HG03469 (cell line): ENCODE measurements at regions not wholly inside any gene's neighbourhood (a gene's known extent, or its start where the extent isn't known, plus 50 kb on each side); places are given as distances from the start of the nearest gene placed in this dataset.
"Not testable (repeated sequence)": the region's sequence is repeated elsewhere in the genome, so short reads cannot be mapped to it uniquely, and the experiment has no call there.

ENCODE experiments used
- ATAC-seq: cut with Tn5 transposase; IDR thresholded peaks from one replicate; pipeline ENCODE4 v1.9.1; 2021; ENCODE audit warnings: mild to moderate bottlenecking, moderate library complexity, moderate number of reproducible peaks; ENCODE audit not compliant: unreplicated experiment

DNA sequence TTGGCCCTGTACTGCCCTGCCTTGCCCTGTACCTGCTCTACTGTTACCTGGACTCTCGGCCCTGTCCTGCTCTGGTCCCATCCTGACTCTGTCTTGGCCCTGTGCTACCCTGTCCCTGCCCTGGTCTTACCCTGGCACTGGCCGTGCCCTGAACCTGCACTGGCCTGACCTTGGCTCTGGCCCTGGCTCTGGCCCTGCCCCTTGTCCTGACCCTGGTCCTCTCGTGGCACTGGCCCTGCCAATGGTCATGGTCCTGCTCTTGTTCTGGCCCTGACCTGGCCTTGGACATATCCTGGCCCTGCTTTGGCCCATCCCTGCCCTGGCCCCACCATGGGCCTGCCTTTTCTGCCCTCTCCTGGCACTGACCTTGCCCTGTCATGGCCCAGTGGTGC, 251.3 kb downstream of the TP53TG3F start:
- ATAC-seq: not testable (repeated sequence)

DNA sequence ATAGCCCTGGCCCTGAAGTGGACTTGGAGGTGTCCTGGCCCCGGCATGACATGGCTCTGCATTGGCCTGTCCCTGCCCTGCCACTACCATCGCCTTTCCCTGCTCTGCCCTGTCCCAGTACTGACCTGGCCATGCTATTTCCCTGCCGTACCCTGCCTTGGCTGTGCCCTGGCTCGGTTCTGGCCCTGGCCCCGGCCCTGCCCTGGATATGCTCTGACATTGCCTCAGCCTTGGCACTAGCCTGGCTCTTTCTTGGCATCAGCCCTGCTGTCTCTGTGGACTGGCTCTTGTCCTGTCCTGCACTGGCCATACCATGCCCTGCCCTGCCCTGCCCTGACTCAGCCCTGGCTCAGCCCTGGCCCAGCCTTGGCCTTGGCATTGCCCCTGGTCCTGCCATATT, 252.2 kb downstream of the TP53TG3F start:
- not testable (repeated sequence) for ATAC-seq

DNA sequence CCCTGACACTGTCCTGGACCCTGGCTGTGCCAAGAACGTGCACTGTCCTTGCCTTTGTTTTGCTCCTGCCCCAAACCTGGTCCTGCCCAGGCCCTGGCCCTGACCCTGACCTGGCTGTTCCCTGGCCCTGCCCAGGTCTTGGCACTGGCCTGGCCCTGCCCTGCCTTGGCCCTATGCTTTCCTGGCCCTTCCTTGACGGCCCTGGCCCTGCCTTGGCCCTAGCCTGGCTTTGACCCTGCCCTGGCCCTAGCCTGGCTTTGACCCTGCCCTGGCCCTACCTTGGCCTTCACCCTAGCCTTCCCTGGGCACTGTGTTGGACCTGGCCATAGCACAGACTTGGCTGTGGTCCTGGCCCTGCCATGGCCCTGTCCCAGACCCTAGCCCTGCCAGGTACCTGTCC, 252.9 kb downstream of the TP53TG3F start:
- not testable (repeated sequence) for ATAC-seq

DNA sequence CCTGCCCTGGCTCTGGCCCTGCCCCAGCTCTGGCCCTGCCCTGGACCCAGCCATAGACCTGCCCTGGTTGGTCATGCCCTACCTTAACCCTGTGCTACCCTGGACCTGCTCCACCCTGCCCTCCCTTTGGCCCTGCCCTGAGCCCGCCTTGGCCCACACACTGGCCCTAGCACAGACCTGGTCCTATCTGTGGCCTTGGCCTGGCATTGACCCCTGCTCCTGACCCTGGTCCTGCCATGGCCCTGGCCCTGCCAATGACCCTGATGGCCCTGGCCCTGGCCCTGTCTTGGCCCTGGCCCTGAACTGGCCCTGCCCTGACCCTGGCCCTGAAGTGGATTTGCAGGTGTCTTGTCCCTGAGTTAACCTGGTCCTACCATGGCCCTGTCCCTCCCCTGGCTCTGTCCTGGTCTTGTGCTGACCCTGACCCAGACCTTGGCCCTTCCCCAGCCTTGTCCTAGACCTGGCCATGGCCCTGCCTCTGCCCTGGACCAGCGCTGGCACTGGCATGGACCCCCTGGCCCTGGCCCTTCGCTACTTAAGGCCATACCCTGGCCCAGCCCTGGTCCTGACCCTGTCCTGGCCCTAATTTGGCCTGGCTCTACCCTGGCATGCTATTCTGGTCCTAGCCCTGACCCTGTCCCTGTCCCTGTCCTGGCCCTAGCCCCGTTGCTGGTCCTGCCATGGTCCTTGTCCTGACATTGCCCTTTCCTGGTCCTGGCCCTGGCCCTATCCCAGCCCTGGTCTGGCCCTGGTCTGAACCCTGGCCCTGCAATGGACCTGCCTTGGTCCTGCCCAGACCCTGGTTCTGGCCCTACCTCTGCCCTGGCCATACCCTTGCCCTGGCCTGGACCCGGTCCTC, 253.7 kb downstream of the TP53TG3F start:
- not testable (repeated sequence) for ATAC-seq

DNA sequence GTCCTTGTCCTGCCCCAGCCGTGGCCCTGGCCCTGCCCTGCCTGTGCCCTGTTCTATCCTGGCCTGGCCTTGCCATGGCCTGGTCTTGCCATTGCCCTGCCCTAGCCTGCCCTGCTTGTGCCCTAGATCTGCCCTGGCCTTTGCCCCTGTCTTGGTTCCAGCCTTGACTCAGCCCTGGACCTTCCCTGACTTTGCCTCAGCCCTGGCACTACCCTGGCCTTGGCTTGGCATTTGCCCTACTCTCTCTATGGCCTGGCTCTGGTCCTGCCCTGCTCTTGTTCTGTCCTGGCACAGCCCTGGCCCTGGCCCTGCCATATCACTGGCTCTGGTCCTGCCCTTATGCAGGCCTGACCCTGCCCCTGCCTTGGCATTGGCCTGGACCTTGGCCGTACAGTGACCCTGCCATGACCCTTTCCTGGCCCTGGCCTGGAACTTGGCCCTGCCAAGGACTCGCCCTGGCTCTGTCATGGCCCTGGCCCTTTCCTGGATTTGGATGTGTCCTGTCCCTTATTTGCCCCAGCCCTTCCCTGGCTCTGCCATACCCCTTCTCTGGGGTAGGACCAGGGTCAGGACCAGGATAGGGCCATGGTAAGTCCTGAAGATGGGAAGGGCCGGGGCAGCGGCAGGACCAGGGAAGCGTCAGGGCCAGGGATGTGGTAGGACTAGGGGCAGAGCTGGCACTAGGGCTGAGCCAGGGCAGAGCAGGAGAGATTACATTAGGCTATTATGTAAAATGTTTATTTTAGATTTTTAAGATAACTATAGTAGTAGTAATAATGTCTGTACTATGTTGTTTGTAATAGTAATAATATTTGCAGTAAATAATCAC, 254.5 kb downstream of the TP53TG3F start:
- not testable (repeated sequence) for ATAC-seq

DNA sequence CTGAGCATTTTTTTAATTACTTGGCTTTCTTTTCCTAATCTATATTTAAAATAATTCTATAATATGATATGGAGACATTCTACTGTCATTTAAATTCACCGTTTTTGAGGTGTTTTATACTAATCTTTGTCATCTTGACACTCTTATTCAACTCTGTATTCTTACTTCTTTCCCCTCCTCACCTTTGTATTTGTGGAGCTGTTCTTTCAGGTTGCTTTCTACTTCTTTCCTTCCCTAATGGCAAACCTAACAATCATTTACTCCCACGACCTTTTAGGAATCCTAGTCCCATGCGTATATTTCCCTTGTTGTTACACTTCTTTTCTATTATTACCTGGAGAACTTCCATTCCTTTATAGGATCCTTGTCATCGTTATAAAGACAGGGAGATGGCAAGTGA, 271.8 kb downstream of the TP53TG3F start:
- ATAC-seq: not testable (repeated sequence)

DNA sequence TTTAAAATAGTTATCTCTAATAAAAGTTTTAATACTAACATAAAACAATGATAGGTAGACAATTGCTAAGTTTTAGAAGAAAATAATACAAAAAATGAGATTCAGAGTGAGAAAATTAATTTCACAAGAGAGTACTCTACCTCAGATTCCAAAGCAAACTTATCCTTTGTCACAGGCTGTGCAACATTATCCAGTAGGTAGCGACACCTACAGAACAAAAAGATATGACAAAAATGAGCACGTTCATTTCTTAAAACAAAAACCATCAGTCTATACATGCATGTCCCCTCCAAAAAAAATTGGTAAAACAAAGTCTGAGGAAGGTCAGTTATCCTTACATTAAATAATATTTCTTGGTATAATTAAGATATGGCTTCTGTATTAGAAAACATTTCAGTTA, 275.2 kb downstream of the TP53TG3F start:
- ATAC-seq: not testable (repeated sequence)

DNA sequence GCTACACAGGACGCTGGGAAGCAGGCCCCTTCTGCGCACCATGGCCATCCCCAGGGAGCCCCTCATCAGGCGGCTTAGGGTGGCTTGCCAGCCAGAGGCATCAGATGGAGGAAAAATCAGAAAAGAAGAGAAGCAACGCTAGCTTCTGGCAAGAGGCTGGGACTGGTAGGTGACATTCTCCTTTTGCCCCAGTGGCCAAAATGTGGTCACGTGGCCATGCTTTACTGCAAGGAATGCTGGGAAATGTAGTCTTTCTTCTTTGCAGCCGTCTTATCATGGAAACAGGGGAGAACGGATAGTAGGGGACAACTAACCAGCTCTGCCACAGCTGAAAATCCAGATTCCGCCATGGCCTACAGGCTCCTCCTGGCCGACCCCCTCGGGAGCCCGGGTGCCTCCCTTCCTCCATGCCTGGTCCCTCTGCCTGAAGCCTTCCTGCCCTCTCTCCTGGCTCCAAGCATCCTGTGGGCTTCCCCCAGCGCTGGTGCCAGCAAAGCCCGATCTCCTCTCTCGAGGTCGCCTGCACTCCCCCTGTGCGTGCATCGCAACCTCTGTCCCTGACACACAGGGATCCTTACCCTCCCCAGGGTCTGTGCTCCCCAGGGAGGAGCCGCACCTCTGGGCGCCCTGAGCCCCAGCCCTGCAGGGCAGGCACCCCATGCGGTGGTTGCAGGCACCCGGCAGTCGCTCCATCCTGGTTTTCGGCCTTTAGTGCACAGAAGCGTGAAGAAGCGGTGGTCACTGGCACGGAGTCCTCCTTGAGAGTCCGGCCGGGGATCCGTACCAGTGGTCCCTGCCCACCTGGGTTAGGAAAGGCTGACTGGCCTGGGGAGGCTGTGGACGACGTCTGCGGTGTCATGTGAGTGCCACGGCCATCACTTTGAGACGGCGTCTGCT, 307.7 kb downstream of the TP53TG3F start:
- not testable (repeated sequence) for ATAC-seq

DNA sequence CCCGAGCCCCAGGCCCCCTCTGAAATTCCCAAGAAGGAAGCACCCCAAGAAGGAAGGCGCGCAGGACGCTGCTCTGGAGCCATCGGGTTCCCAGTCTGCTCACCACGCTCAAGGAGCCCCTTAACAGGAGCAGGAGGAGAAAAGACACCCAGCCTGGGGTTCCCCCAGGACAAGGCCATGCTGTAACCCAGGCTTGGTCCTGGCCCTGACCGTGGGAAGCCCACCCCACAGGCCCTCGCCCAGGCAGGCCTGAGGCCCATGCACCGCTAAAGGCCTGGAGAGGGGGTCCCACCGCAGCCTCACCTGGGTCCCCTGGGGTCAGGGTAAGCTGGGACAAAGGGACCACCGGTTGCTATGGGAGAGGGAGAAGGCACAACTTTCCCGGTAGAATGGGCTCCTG, 309.3 kb downstream of the TP53TG3F start:
- not testable (repeated sequence) for ATAC-seq

DNA sequence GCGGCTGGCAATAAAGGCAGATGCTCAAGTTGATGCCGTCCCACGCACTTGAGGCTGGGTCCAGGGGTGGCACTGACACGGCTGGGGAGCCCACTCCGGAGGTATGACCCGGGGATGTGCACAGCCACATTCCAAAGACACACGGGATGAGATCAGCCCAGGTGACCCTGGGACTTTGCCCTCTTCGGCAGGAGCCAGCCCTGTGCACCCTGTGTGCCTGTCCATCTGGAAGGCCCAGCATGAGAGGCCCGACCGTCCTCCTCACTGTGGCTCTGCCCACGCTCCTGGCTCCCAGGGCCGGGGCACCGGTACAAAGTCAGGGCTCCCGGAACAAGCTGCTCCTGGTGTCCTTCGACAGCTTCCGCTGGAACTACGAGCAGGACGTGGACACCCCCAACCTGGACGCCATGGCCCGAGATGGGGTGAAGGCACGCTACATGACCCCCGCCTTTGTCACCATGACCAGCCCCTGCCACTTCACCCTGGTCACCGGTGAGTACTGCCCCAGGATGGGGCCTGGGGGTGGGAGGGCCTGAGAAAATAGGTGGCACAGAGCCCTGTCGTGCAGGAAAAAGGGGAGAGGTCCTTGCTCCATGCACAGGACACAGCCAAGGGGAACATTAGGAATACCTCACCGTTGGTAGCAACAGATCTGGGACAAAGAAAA, 309.9 kb downstream of the TP53TG3F start:
- not testable (repeated sequence) for ATAC-seq

DNA sequence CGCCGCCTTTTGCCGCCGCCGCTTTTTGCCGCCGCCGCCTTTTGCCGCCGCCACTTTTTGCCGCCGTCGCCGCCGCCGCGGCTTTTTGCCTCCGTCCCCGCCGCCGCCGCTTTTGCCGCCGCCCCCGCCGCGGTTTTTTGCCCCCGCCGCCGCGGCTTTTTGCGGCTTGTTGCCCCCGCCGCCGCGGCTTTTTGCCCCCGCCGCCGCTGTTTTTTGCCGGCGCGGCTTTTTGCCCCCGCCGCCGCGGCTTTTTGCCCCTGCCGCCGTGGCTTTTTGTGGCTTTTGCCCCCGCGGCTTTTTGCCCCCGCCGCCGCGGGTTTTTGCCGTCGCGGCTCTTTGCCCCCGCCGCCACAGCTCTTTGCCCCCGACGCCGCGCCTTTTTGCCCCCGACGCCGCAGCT, 311.1 kb downstream of the TP53TG3F start:
- ATAC-seq: not testable (repeated sequence)

DNA sequence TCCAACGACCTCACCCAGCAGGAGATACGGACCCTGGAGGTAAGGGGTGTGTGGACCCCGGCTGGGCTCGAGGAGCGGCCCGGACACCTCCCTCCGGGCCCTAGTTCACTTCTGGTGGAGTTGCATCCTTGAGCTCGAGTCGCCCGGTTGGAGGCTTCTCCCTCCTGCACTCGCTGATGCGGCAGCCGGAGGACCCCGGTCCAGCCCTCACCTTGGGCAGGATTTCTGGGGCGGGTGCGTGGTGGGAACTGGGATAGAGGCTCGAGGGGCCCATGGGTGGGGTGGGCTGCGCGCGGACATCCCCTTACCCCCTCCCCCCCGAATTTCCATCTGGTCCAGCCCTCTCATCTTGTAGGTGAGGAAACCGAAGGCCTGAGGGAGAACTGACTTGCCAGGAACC, 311.8 kb downstream of the TP53TG3F start:
- ATAC-seq: not testable (repeated sequence)

DNA sequence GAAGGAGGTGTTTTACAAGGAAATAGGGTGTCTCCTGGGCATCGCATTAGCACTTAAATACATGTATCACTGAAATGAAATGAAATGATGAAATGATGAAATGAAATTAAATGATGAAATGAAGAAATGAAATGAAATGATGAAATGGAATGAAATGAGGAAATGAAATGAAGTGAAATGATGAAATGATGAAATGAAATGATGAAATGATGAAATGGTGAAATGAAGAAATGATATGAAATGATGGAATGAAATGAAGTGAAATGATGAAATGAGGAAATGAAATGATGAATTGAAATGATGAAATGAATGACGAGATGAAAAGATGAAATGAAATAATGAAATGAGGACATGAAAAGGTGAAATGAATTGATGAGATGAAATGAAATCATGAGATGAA, 314.6 kb downstream of the TP53TG3F start:
- ATAC-seq: not testable (repeated sequence)

DNA sequence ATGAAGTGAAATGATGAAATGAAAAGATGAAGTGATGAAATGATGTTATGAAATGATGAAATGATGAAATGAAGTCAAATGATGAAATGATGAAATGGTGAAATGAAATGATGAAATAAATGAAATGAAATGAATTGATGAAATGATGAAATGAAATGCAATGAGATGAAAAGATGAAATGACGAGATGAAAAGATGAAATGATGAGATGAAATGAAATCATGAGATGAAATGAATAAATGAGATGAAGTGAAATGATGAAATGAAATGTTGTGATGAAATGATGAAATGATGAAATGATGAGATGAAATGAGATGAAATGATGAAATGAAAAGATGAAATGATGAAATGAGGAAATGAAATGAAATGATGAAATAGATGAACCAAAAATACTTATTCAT, 315.3 kb downstream of the TP53TG3F start:
- not testable (repeated sequence) for ATAC-seq

DNA sequence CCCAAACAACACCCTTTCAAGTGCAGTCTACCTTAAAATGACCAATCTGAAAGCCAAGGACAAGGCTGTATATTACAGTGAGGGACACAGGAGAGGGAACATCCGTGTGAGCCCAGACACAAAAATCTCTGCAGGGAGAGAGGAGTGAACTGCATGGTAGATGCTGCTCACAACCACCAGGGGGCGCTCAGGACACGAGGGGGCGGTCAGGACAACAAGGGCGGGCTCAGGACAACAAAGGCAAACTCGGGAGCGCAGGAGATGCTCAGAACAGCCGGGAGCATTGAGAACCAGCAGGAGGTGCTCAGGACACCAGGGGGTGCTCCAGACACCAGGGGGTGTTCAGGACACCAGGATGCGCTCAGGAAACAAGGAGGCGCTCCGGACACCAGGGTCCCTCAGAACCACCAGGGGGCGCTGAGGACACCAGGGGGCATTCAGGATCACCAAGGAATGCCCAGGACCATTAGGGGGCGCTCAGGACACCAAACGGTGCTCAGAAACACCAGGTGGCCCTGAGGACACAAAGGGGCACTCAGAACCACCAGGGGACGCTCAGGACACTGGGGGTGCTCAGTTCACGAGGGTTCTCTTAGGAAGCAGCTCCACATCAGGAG, 357.0 kb downstream of the TP53TG3F start:
- ATAC-seq: not testable (repeated sequence)

DNA sequence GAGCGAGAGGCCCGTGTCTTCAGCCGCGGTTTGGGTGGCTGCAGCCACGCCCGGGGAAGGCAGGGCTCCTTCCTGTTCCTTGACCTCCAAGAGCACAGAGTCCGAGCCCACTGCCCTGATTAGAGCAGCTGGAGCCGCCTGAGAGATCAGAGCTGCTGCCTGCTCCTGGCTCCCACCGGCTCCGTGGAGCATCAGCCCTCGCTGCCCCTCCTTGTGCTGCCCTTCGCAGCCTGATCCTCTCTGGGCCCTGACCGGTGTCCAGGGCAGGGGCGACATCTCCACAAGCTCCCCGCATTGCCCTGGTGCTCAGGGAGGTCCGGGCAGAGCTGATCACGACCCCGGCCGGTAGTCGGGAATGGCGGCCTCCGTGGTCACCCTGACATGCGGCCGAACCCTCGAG, 365.3 kb downstream of the TP53TG3F start:
- not testable (repeated sequence) for ATAC-seq

DNA sequence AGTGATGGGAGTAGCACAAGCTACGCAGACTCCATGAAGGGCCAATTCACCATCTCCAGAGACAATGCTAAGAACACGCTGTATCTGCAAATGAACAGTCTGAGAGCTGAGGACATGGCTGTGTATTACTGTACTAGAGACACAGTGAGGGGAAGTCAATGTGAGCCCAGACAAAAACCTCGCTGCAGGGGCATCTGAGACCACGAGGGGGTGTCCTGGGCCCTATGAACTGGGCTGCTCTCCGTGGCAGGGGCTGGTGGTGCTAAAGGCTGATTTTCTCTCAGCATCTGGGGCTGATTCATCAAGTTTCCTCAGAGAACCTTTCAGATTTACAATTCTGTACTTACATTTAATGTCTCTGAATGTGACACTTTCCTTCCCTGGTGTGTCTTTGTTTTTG, 368.1 kb downstream of the TP53TG3F start:
- not testable (repeated sequence) for ATAC-seq

DNA sequence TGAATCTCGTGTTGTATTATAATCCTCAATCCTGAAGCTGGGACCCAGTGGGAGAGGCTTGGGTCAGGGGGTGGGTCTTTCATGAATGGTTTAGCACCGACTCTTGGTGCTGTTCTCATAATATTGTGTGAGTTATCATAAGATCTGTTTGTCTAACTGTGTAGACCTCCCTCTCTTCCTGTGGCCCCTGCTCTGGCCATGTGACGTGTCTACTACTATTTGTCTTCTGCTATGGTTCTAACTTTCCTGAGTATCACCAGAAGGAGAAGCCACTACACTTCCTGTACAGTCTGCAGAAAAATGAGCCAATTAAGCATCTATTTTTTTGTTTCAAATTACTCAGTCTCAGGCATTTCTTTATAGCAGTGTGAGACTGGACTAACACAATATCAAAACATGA, 379.7 kb downstream of the TP53TG3F start:
- ATAC-seq: not testable (repeated sequence)

DNA sequence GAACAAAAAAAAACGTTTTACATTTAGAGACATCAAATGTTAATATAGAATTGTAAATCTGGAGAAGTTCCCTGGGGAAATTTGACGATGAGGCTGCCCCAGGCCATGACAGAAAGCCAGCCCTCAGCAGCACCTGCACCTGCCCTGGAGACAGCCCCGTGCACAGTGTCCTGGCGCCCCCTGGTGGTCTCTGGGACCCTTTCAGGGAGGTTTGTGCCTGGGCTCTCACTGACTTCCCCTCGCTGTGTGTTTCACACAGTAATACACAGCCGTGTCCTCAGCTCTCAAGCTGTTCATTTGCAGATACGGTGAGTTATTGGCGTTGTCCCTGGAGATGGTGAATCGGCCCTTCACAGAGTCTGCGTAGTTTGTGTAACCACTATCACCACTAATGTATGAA, 385.1 kb downstream of the TP53TG3F start:
- ATAC-seq: peak; percentile 54
